ENCODE measurements at regions not wholly inside any gene's neighbourhood (a gene's known extent, or its start where the extent isn't known, plus 50 kb on each side); places are given as distances from the start of the nearest gene placed in this dataset.

DNA sequence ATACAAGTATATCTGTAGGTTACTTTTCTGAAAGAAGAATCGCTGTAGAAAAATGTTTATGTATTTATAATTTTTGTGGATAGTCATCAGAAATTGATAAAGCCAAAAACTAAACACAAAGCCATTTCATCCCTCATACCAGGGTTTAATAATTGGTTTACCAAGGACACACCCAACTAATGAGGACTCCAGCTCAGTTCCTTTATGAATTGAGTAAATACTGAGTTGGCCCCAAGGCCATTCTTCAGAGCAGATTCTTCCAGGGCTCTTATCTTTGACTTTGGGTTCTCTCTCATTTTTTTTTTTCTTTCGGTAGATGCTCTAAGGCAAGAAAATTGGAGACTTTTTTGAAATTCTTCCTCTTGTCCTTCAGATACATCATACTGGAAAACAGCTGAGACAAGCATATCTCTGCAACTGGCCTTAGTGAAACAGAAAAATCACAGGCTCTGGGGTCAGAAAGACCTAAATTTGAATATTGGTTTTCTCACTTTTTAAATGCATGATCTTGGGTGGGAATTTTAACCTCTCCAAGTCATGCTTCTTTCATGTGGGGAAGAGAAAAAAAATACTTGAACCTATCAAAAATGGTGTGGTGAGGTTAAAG is 401.8 kb downstream of the ARHGEF28 start:
- DNase-seq (ENCODE audit: low spot score) = no peak

DNA sequence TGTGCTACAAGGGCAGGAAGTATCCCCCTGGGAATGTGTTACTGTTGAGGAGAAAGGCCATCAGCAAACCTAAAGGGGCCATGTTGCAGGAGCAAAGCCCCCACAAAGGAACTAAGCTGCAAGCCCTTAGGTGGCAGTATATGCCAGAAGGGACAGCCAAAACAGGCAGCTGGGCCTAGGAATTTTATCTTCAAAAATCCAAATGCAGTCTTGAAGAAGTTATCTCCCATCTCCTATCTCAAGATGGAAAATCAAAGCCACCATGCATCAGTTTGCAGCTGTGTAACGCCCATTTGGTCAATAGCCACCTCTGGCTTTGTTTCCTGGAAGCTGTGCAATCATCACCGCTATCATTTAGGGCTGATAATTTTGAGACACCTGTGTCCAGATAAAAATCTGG is 400.3 kb downstream of the ARHGEF28 start:
- DNase-seq (ENCODE audit: low spot score) = no peak

DNA sequence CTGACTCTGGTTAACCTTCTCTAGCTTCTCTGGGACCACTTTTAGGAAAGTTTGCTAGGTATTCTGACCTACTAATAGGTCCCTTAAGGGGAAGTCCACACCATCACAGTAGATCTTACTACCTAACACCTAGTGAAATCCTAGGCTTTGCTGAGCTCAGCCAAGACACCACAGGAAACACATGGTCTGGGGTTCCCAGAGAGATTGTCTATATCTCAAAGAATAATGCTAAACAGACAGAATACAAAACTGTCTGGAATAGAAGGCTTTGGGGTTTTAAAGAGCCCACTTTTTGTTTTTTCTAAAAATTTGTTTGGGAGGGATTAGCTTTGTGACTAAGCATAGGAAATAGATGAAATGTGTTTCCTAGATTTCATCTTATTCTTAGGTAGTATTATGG is 395.1 kb downstream of the ARHGEF28 start:
- DNase-seq (ENCODE audit: low spot score) = no peak

DNA sequence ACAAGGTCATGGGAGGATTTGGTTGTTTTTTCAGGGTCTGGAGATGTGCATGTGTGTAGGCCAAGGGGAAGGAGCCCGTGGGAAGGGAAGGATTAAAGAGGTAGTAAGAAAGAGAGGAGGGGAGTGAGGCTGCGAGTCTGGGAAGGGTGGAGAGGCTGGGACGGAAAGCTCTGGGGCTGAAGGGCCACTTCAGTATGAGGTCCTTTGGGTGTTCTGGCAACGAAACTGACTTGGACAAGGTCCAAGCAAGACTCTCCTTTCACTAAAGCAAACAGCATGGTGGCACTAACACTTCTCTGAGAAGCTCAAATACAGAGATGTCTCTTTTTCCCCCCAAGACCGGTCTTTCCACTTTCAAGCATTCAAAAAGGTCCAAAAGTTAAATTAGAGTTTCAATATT is 394.5 kb downstream of the ARHGEF28 start:
- DNase-seq (ENCODE audit: low spot score) = no peak

DNA sequence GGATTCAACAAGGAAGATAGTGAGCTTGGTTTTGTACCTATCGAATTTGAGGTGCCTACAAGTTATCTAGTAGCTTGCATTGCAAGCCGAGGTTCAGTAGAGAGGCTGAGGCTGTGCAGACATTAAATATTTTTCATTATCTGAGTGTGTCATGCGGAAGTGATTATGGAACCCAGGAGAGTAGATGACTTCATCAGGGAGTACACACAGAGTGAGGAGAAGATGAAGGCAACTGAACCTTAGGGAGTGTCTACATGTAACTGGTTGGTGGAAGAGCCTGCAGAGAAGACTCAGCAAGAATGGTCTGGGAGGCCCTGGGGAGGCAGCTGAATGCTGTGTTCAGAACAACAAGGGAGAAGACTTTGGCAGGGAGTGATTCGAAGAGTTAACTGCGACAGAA is 393.9 kb downstream of the ARHGEF28 start:
- DNase-seq (ENCODE audit: low spot score) = no peak

DNA sequence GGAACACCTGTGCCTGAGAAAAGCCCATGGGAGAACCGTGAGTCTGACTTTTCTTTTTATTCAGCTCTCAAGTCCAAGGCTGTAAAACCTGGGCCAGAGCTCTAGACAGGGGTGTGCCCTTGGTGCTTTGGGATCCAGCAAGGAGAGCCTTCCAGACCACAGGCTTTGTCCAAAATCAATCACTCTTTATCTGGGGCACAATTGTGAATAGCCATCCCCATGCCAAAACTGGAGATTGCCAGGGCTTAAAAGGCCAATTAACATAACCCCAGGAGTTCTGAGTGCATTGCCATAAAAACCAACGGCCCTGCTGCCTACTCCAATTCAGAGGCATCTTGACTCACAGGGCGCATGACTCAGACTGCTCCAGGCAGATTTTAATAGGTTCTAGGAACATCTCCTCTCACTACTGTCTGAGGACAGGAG is 391.8 kb downstream of the ARHGEF28 start:
- DNase-seq (ENCODE audit: low spot score) = no peak

DNA sequence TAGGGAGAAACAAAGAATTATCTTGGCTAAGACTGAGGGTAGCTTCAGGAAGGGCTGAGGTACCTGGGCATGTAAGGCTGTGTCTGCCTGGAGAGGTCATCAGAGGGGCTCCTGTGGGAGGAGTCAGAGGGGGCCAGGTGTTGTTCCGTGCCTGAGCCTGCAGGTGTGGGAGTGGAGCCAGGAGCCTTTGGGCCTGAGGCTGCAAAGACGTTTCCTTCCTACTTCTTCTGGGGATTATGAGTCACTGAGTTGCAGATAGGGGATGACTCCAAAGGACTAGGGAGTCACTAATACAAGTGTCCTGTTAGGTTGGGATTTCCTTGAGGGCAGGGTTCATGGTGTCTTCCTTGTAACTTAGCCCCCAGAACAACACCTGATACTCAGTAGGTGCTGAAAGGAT is 391.1 kb downstream of the ARHGEF28 start:
- no peak for DNase-seq (ENCODE audit: low spot score)

DNA sequence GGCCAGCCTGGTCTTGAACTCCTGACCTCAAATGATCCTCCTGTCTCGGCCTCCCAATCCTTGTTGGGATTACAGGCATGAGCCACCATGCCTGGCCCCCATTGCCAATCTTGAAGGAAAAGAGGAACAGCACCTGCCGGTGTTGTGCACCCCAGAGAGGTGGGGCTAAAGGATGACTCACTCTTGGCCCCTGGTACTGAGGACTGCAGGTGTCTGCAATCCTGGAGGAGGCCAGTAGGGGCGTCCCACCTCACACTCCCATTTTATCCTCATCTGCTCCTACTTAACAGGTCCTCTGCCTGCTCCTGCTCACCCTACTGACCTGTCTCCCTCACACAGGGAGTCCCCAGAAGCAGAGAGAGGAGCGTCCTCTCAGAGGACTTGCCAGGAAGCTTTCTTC is 390.4 kb downstream of the ARHGEF28 start:
- peak; percentile 33 for DNase-seq (ENCODE audit: low spot score)

DNA sequence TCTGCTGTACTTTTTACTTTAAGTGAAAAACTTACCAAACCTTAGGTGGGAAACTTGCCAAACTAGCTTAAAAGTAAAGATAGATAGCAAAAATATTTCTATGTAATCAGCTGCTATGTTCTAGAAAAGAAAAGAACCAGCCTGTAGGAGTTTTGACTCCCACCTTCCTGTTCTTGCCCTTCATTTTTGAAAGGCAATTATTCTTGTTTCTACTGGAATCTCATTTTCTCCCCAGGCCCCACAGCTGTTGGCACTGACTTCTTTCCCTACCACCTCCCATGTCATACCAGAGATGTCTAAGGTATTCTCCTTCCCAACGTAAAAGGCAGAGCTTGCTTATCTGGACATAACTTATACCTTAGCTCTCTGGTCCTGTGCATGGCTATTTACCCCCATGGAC is 389.7 kb downstream of the ARHGEF28 start:
- DNase-seq (ENCODE audit: low spot score) = no peak

DNA sequence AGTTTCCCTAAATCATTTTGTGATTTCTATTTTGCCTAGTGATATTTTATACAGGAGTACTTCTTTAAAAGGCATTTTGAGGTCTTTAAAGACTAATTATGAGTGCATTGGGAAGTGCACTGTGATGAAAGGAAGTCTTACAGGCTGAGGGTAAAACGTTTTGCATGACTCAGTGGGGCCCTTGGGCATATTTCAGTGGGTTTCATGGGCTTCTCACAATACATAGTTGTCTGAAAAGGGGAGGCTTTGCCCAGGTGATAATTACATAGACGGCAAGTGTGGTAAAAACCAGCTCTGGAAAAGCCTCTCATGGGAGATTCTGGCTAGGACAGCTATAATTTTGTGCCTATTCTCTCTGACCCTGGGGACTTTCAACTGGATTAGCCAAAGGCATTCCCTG is 387.2 kb downstream of the ARHGEF28 start:
- DNase-seq (ENCODE audit: low spot score) = no peak

DNA sequence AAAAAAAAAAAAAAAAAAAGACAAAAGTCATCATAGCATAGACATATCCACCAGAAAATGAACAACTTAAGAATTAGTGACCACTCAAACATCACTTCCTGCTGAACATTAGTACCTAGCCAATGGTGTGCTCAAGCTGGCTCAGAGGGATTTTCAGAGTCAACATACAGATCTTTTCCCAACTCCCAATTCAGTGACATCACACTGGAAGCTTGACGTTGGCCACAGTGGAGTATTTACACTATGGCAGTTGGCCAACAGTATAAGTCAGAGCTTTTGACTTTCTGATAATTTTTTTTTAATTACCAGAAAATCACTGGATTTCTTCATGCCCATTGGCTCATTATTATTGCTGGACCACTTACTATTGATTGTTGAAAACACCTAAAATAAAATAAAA is 383.5 kb downstream of the ARHGEF28 start:
- no peak for DNase-seq (ENCODE audit: low spot score)

DNA sequence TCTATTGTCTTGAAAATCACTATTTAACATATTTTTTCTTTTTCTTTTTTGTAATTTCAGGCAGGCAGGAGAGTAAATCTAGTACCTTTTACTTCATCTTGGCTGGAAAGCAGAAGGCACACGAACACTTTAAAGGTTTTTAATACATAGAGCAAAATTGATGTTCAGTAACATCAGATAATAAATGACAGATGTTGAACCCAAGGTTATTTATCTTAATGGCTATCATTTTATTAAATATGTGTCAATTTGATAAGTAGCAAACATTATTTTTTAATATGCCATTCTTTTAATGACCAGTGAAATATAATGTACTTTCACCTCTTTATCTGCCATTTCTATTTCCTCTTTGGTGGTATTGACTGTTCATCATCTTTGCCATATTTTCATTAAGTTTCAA is 381.2 kb downstream of the ARHGEF28 start:
- no peak for DNase-seq (ENCODE audit: low spot score)

DNA sequence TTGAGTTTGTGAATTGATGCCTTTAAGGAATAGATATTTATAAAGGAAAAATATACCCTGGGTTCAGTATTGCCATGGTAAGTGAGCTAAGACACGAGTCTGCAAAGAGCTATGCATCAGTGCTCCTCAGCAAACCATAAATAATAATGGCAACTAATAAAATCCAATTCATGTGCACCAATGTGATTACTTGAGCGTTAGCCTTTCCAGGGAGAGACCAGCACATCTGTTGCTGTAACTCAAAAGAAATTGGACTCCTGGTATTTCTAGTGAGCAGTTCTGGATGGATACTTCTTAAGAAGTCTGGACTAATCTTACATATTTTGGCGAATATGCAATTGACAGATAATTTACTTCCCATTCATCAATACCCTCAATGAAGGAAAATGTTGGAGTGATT is 373.3 kb downstream of the ARHGEF28 start:
- no peak for DNase-seq (ENCODE audit: low spot score)

DNA sequence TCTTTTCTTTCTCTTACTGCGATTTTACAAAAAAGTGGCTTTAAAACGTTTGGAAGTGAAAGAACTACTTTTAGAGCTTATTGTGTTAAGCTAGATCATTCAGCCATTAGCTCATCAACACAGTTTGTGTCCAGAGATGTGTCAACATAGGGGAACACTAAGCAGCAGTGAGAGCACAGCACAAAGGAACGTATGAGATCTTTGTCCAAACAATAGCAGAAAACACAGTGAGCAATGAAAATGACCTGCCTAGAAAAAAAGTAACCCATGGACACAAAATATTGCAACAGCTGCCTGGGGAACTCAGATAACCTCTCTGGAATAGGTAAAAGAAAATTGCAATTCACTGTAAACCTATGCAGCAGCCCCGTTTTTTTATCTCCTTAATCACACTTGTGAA is 372.5 kb downstream of the ARHGEF28 start:
- no peak for DNase-seq (ENCODE audit: low spot score)

DNA sequence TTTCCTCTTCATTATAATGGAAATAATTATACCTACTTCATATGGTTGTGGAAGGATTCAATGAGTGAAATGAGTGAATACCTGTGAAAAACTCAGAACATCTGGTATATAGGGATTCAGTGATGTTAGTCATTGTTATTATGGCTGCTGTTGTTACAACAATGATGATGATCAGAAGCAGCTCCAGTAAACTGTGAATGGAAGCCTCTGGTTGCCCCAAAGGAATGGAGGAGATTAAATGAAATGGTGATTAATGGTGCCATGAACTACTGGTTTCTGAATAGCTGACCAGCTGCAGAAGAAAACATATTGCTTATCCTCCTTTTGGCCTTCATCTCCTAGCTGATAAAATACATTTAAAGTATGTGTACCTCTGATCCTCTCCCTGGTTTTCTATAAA is 372.0 kb downstream of the ARHGEF28 start:
- no peak for DNase-seq (ENCODE audit: low spot score)

DNA sequence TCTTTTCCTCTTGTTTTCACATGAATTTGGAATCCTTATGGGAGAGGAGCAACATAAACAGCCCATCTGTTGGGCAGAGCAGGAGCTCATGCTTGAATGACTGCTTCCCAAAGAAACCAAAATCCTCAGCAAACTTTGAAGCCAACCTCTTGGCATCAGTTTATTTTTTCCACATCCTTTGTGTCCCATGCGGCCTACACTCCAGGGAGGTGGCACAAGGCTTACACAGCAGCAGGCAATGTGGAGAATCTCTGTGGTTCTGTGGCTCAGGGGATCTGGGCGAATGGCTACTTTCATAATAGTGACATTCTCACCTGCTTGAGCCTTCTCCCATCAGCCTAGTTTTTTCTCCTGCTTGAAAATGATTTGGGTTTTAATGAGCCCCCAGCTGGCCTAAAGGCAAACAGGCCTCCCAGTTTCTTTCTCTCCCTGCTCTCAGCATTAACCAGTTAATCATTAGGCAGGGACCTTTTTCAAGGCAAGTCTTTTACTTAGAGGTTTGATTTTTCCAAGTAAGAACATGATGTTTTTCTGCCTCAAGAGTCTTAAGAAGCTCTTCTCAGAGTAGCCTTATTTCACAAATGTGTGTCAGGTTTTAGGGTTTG is 370.3 kb downstream of the ARHGEF28 start:
- DNase-seq (ENCODE audit: low spot score) = no peak

DNA sequence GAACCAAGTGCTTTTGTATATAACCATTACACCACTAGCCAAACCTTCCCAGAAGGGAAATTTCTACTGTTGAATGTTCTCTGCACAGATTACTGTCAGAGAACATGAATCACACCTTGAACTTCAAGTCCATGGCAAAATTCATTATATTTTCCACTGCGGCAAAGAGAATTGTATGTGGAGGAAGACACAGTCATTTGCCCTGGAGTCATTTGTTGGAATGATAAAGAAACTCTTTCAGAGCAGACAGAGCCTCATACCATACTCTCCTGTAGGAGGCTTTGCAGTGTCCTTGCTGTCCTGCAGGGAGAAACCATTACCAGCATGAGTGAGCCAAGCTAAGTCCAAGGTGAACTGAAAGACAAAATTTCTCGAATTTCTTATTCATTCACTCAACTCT is 369.0 kb downstream of the ARHGEF28 start:
- no peak for DNase-seq (ENCODE audit: low spot score)
